ENCODE measurements at regions not wholly inside any gene's neighbourhood (a gene's known extent, or its start where the extent isn't known, plus 50 kb on each side); places are given as distances from the start of the nearest gene placed in this dataset.
"Not testable (repeated sequence)": the region's sequence is repeated elsewhere in the genome, so short reads cannot be mapped to it uniquely, and the experiment has no call there.

DNA sequence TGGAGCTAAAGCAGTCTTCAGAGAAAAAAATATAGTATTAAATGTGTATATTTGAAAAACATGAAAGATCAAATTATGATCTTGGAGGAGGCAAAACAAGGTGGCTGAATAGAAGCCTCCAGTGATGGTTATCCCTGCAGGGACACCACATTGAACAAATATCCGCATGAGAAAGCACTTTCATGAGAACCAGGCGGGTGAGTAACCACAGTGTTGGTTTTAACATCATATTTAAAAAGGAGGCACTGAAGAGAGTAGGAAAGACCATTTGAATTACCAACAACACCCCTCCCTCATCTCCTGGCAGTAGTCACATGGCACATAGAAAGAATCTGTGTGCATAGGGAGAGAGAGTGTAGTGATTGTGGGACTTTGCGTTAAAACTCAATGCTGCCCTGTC is 759.6 kb upstream of the NRXN1 start:
- DNase-seq: no peak

DNA sequence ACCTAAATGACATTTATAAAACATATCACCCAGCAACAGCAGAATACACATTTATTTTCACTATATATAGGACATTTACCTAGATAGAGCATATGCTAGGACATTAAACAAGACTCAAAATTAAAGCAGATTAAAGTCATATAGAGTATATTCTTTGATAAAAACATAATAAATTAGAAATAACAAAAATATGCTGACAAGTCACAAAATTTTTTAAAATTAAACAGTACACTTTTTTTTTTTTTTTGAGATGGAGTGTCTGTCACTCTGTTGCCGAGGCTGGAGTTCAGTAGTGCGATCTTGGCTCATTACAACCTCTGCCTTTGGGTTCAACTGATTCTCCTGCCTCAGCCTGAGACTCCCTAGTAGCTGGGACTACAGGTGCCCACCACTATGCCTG is 758.9 kb upstream of the NRXN1 start:
- no peak for DNase-seq

DNA sequence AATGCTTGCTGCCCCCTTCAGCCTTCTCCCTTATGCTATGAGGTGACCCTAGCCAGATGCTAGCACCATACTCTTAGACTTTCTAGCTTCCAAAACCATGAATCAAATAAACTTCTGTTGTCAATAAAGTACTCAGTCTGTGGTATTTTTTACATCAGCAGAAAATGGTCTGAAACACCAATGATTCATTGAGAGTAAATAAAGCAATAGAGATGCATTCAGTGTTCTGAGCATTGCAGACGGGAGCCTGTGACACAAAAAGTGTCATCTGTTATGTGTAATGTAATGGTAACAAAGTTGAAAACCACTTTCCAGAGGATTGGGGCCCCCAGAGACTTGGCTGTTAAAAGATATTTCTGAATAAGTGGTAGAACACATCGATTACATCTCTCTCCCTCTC is 758.0 kb upstream of the NRXN1 start:
- DNase-seq: no peak

DNA sequence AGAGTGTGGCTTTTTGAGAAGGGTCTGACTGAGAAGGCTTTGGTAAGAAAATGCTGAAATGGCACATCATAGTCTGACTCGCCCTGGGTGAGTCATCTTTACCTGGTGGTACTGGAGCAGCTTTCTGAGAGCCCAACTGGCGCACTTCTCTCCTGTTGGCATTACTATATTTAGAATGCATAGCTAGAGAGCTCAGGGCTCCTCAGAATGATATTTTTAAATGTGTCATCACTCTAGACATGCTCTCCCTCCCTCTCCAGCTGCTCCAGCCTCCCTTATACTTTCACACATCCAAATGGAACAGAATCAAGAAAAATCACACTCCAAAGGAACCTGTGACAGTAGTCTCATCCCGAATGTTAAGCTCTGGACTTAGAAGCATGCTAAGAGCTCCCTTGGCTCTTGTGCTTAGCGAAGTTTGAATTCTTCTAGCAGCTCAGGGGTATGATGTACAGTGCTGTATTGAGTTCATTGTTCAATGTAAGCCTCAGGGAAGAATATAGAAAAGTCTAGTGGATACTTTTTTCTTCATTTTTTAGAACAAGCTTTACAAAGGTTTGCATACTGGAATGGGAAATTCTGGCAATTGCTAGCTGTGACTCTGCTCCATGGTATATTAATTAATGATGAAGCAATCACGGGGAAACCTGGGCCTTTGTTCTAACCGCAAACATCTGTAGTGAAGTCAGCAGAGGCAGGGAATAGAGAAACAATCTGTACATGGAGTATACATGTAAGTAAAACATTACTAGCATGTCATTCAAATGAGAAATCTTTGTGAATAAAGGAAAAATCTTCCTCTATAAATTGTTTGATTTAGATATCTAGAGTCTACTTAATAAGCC is 751.2 kb upstream of the NRXN1 start:
- DNase-seq: no peak

DNA sequence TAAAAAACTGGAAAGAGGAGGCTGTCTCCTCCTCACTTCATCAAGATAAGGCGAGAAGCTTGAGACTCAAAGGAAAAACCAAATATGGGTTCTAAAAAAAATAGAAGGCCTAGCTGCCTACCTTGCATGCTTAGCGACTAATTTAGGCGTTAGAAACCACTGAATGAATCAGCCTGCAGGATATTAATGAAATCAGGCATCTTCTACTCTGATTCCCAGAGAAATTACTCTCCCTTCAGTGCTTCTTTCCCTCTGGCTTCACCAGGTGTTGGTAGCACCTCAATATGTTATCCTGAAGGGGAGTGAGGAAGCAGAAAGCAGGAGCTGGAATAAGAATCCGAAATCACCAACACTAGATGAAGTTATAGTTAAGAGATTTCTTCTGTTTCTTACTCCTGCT is 749.8 kb upstream of the NRXN1 start:
- DNase-seq: no peak

DNA sequence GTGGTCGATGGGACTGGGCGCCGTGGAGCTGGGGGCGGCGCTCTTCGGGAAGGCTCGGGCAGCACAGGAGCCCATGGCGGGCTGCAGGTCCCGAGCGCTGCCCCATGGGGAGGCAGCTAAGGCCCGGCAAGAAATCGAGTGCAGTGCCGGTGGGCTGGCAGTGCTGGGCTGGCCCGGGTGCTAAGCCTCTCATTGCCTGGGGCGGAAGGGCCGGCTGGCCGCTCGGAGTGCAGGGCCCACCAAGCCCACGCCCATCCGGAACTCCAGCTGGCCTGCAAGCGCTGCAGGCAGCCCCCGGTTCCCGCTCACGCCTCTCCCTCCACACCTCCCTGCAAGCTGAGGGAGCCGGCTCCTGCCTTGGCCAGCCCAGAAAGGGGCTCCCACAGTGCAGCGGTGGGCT is 748.4 kb upstream of the NRXN1 start:
- no peak for DNase-seq

DNA sequence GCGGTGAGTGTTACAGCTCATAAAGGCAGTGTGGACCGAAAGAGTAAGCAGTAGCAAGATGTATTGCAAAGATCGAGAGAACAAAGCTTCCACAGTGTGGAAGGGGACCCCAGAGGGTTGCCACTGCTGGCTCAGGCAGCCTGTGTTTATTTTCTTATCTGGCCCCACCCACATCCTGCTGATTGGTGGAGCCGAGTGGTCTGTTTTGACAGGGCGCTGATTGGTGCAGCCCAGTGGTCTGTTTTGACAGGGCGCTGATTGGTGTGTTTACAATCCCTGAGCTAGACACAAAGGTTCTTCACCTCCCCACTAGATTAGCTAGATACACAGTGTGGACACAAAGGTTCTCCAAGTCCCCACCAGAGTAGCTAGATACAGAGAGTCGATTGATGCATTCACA is 747.8 kb upstream of the NRXN1 start:
- DNase-seq: not testable (repeated sequence)

DNA sequence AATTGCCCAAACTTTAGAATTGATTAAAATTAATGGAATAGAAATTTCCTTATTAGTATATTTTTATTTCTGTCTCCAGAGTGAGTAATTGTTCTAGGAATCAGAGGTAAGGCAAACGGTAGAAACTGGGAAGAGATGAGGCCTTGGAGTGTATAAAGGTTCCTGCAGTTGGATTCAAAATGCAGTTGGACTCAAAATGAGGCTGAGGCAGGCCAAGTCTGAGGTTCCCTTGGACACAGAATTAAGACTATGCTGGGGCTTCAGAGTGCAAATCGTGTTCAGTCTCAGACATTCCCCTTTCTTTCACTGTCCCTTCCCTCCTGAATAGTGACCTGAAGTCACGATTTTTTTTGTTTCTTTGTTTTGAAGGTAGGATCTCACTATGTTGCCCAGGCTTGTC is 746.9 kb upstream of the NRXN1 start:
- no peak for DNase-seq

DNA sequence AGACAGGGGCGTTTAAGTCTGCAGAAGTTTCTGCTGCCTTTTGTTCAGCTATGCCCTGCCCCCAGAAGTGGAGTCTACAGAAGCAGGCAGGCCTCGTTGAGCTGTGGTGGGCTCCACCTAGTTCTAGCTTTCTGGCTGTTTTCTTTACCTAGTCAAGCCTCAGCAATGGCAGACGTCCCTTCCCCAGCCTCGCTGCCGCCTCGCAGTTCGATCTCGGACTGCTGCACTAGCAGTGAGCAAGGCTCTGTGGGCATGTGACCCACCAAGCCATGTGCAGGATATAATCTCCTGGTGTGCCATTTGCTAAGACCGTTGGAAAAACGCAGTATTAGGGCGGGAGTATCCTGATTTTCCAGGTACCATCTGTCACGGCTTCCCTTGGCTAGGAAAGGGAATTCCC is 742.7 kb upstream of the NRXN1 start:
- DNase-seq: not testable (repeated sequence)

DNA sequence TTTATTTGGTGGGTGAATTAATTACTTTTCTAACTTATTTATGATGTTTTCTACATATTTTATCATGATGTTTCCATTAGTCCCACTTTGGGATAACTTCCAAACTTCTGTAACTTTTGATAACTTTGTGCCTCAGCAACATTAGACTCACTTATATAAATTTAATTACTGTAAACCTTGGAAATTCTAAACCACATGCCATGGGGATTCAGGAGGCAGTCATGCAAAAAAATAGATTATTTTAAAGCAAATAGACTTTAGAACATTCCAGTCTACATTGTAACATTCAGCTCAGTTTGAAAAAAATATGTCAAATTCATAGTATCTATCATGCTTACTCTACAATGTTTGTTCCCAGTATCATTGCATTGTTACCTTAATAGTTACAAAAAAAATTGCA is 728.5 kb upstream of the NRXN1 start:
- no peak for DNase-seq

DNA sequence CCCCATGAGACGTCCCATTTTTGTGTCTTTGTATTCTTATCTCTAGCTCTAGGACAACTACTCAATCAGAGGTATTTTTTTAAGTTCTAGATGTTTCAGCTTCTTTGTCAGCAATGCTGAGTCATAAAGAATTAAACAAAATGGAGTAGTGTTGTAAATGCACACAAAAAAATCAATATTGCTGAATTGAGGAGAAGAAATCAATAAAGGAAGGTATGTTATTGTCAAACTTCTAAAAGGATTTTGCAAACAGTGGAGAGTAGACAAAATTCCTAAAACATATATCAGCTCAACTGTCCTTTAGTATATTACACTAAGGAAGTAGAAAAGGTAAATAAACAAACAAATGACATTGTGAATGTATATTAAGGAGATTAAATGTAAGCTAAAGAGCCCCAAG is 726.1 kb upstream of the NRXN1 start:
- DNase-seq: no peak

DNA sequence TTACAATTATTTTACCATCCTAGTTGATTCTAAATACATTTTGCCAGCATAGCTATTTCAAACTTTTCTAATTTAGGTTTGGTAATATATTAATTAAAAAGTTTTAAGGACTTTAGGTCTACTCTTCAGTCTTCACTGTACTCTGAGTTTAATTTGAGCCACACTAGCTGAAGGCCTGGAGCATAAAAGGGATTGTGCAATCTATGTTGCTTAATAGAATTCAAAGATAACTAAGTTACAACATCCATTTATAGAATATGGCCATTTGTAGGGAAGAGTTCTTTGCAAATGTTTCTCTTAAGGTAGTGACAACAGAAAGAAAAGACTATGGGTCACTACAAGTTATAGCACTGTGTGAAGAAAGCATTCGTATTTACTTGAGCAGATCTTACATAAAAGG is 702.2 kb upstream of the NRXN1 start:
- no peak for DNase-seq

DNA sequence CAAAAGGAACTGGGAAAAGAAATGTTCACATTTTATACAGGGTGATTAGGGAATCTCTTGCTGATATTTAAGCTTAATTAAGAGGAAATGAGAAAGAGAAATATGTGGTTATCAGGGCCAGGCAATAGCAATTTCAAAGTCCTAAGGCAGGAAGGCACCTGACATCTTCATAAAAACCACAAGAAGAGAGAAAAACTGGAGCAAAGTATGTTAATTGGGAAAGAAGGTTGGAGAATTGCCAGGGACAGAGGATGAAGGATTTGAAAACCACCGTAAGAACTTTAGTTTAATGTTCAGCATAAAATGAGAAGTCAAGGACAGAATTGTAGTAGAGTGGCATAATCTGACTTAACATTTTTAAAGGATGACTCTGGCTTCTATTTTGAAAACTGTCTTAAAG is 691.8 kb upstream of the NRXN1 start:
- no peak for DNase-seq

DNA sequence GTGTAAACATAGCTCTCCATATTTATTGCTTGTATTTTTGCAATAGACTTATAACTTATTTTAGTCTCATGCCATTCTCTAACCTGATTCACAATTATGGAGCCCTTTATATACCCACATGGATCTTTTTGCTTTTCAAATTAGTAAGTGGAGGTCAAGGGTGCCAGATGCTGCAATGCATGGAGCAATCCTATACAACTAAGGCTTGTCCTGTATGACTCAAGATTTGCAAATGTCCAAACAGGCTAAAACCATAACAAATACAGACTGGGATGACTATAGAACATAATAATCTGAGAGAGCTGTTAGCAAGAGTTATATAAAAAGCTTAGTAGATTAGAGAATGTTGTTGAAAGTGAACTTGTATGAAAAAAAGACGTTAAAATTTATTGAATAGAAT is 690.4 kb upstream of the NRXN1 start:
- DNase-seq: no peak

DNA sequence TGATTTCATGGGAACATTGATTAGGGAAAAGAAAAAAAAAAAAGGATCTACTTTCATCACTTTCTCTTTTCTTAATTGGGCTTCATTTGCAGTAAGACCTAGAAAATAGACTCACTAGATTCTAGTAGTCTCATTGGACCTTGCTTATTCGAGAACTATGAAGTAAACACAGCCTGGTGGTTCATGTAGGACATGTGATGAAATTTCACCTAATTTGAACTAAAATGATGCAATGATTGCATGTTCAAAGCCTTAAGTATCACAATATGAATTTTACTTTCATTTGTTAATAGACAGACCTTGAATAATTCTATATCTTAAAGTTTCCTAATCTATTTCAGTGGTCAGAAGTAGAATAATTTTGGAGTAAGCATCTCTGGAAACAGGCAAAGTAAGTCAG is 688.9 kb upstream of the NRXN1 start:
- DNase-seq: no peak

DNA sequence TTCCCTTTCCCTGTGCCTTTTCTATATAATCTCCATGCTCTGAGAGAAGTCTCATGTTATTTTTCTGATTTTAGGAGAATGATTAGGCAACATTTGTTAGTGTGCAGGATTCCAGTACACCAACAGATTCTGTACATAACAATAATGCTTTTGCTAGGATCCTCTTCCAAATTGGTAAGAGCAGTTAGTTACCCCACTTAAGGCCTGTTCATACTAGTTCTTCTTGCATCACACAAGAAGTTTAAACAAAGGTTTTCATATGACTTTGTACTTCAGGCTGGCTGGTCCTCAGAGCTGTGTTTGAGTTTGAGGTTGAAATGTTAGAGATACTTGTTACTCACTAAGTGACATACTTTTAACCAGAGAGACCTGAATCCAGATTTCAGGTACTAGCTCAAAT is 686.9 kb upstream of the NRXN1 start:
- DNase-seq: no peak

DNA sequence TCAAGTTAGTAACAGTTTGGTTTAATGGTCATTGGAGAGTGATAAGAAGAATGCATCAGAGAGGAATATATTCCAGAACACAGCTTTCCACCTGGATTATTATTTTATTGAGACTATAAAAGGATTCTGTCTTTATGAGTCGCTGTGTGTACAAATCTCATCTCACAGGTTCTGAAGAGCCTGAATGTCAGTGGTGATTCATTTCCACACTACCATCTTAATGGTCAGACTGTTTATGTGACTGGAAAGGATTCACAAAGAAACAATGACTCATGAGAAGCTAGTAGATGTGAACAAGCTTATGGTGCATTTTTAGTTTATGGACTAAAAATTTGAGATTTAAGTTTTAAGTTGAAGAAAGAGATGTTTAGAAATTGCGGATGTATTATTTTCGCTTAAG is 685.4 kb upstream of the NRXN1 start:
- DNase-seq: no peak

DNA sequence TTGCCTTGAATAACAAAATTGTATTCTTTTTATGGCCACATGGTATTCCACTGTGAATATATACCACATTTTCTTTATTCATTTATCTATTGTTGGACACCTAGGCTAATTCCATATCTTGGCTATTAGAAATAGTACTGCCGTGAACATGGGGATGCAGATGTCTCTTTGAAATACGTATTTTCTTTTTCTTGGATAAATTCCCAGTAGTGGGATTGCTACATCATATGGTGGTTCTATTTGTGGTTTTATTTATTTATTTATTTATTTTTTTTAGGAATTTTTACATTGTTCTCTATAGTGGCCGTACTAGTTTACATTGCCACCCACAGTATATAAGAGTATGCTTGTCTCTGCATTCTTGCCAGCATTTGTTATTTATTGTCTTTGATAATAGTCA is 679.8 kb upstream of the NRXN1 start:
- no peak for DNase-seq

DNA sequence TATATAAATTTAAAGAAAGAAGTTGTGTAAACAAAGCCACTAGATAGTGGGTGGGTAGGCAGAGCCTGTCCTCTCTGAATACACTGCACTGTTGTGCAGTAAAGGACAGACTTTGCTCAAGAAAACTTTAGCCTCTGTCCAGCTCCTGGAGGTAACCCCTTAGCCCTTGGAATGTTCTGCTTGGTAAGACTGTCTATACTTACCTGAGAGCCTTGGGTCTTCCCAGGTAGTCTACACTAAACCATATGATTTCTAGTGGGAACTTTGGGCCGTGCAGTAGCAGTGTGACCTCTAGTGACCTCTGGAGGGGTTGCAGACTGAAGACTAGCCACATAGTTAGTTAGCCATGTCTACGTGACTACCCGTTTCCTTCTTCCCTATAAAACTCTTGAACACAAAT is 678.3 kb upstream of the NRXN1 start:
- no peak for DNase-seq

DNA sequence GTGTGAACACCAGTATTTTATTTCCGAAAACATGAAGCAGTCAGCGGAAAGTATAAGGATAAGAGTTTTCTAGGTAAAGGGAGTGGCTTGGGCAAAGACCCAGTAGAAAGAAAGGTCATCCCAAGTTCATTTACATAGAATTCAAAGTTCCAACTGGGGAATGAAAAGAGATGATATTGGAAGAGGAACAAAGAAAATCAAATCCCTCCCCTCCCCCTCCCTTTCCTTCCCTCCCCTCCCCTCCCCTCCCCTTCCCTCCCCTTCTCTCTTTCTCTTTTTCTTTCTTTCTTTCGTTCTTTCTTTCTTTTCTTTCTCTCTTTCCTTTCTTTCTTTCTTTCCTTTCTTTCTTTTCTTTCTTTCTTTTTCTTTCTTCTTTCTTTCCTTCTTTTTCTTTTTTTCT is 675.7 kb upstream of the NRXN1 start:
- DNase-seq: no peak

DNA sequence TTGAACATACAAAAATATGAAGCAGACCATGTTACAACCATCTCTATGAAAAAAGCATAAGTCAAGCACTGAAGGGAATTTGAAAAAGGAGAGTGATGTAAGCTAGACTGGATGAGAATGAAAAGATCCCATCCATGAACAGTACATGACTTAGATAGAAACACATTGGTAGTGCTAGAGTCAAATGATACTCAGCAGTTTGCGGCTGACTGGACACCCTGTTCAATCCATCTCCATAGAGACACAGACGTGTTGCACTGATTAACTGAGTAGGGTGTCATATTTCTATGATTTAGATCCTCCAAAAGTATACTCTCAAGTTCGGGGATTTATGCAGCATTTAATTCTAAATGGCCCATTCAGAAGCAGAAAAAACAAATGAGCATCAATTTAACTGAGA is 674.3 kb upstream of the NRXN1 start:
- no peak for DNase-seq

DNA sequence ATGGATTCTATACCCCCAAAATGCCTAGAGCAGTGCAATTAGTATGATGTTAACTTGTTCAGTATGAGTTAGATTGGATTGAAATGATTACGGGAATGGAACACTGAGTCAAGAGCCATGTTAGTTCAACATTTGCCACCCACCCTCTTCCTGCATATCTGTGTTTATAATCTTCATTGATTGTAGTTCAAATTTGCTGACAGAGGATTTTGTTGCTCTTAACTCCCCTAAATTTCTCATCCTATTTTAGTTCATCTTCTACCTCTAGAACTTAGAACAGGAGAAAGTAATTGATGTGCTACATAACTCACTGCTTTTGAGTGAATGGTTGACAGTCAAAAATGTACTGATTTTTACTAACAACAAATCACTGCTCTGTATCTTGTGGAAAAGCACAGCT is 673.5 kb upstream of the NRXN1 start:
- DNase-seq: no peak

DNA sequence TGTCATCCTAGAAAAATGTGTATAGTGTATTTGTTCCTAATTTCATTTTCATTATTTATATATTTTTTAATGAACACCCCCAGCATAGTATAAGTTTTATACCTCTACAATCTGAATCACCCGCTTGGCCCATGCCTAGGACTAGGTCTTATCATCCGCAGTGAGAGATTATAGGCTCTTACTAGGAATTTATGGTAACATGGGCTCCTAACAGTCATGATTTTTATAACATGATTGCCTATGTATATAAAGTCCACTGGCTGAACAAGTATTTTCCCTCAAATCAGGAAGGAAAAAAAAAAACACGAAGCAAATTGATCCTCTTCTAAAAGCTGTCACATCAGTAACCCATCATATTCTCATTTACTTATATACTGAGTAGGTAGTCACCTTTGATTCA is 666.1 kb upstream of the NRXN1 start:
- no peak for DNase-seq

DNA sequence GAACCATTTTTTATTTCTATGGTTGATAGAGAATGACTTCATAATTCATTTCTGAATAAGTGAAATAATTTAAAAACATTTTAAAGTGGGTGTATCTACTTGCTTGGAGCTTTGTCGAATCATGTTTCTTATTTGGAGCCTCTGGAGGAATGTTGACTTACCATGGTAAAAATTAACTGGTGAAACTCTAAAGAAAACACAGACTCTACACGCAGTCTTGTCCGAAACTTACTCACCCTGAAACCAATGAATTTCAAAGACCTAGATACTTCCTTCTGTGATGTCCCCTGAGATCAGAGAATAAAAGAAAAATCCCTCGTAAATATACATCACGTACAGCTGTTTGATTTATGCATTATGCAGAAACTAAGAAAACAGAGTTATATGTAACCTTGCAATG is 665.2 kb upstream of the NRXN1 start:
- DNase-seq: no peak

DNA sequence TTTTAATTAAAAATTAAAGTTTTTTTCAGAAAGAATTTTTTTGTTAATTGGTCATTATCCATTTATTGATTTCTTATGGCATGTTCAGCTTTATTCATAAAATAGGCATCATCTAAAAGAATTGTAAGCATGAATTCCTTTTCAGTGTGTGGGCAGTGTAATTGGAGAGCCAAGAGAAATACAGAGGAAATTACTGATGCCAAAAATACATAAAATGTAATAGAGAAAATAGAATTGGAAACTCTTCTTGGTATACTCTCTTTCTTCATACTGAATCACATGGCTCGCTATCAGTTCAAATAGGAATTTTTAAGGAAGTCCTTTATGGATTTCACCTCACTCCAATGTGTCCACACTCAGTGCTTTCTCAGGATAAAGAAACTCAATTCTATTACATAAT is 663.6 kb upstream of the NRXN1 start:
- DNase-seq: no peak

DNA sequence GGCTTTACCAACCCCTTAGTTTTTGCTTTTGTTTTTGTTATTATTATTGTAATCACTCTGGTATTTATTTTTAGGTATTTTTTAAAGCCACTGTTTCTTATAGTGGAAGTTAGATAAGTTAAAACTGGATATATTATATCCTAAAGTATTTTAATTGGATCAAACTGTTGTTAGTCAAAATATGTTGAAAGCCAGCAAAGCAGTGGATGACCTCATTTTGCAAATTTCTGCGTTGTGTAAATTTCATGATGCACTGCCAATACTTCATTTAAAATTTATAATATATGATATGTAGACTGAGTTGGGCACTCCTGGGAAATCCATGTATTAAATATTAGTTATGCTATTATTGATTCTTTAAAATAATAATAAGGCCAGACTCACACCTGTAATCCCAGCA is 661.7 kb upstream of the NRXN1 start:
- DNase-seq: no peak

Data from suppressor macrophage treated with lipopolysaccharide for 4 hours (primary cell).